ENCODE measurements at regions not wholly inside any gene's neighbourhood (a gene's known extent, or its start where the extent isn't known, plus 50 kb on each side); places are given as distances from the start of the nearest gene placed in this dataset.

Small RNA genes lying in the stretch of these regions (small RNA-seq; reads per million reads assigned to genes)
- gene RF00017 (0 reads per million in 2 experiments), gene RNU4-90P (0 to 0.18 reads per million in 2 experiments)

All from SK-N-DZ (cell line).